Endothelial cell of umbilical vein (primary cell): ENCODE measurements at regions not wholly inside any gene's neighbourhood (a gene's known extent, or its start where the extent isn't known, plus 50 kb on each side); places are given as distances from the start of the nearest gene placed in this dataset.

ENCODE experiments used
- CTCF ChIP-seq, 2 donors: IDR thresholded peaks; 1 replicate in 1 of 2; 2 replicates in 1 of 2; pipeline ENCODE4 v1.5.1; 2011; ENCODE audit warnings: low read length in 2 of 2, mild to moderate bottlenecking in 2 of 2, moderate library complexity in 2 of 2, control low read depth in 1 of 2, inconsistent platforms in 1 of 2, low read depth in 1 of 2; ENCODE audit not compliant: insufficient read depth in 1 of 2; ENCODE audit errors: extremely low read depth in 1 of 2
- EZH2 ChIP-seq: IDR thresholded peaks from 2 replicates; pipeline ENCODE4 v1.6.1; 2012; ENCODE audit warnings: borderline replicate concordance, low read depth, mild to moderate bottlenecking, moderate library complexity, low read length, inconsistent platforms; ENCODE audit not compliant: severe bottlenecking
- JUN ChIP-seq: IDR thresholded peaks from 2 replicates; pipeline ENCODE4 v1.6.1; 2011; ENCODE audit warnings: borderline replicate concordance, low read depth; ENCODE audit not compliant: insufficient read length, insufficient read depth
- MYC ChIP-seq: IDR thresholded peaks from one replicate; pipeline ENCODE4 v1.6.1; 2011; ENCODE audit warnings: mild to moderate bottlenecking, low read depth, low read length
- POLR2A ChIP-seq: IDR thresholded peaks from 2 replicates; pipeline ENCODE4 v1.6.1; 2012; ENCODE audit warnings: low read depth, mild to moderate bottlenecking, control low read depth, low read length
- POLR2AphosphoS5 ChIP-seq: IDR thresholded peaks from 2 replicates; pipeline ENCODE4 v1.6.1; 2012; ENCODE audit warnings: low read depth, mild to moderate bottlenecking, control low read depth, low read length, moderate library complexity; ENCODE audit not compliant: insufficient read depth
- TF ChIP-seq, protein P1 (sequence below): IDR thresholded peaks from 2 replicates; pipeline ENCODE4 v1.6.1; 2011; ENCODE audit not compliant: insufficient read depth, insufficient read length

DNA sequence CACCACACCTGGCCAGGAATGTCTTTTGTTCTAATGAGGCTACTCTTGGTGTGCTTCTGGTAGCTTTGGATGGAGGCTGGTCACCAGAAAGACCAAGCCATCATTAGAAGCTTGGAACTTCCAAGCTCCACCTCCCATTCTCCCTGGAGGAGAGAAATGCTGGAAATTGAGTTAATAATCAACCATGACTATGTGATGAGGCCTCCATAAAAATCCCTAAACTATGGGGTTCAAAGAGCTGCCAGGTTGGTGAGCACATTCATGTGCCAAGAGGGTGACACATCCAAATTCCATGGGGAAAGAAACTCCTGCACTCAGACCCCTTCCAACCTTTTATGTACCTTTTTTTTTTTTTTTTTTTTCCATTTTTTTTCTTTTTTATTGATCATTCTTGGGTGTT lies 105.5 kb upstream of the SPATA31C2 start:
- TF ChIP-seq CTCF (IDR thresholded peaks at IDR 0.05; ENCODE audit: extremely low read depth in 1 of 2, insufficient read depth in 1 of 2, low read depth in 1 of 2, low read length in 2 of 2) = no peak
- no peak for TF ChIP-seq JUN
- no peak for TF ChIP-seq EZH2
- TF ChIP-seq POLR2A = no peak
- no peak for TF ChIP-seq POLR2AphosphoS5
- TF ChIP-seq, protein P1, sequence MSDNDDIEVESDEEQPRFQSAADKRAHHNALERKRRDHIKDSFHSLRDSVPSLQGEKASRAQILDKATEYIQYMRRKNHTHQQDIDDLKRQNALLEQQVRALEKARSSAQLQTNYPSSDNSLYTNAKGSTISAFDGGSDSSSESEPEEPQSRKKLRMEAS = no peak
- TF ChIP-seq MYC = no peak
